Tibial nerve (tissue), 3 donors: ENCODE measurements at regions not wholly inside any gene's neighbourhood (a gene's known extent, or its start where the extent isn't known, plus 50 kb on each side); places are given as distances from the start of the nearest gene placed in this dataset.

Experiments used
- CTCF ChIP-seq, 5 experiments: fragments of 200-600 bp in 3 of 5; fragments of 450-650 bp in 2 of 5; sonication (generic) in 3 of 5; IDR thresholded peaks; one replicate each; pipeline ENCODE4 v1.5.1; 2016 to 2019; ENCODE audit warnings: antibody characterized with exemption in 5 of 5, mild to moderate bottlenecking in 3 of 5, moderate library complexity in 2 of 5
- POLR2A ChIP-seq, 2 donors: fragments of 450-650 bp; IDR thresholded peaks; one replicate each; pipeline ENCODE4 v1.6.1; 2017; ENCODE audit warnings: antibody characterized with exemption in 2 of 2, mild to moderate bottlenecking in 2 of 2, moderate library complexity in 2 of 2

GRCh38 chr16:7177875-7178274 is 154.8 kb upstream of the RBFOX1 start:
- TF ChIP-seq CTCF (IDR thresholded peaks at IDR 0.05), result no peak
- no peak for TF ChIP-seq POLR2A (IDR thresholded peaks at IDR 0.05)
